NCI-H774 (cell line): ENCODE measurements at regions not wholly inside any gene's neighbourhood (a gene's known extent, or its start where the extent isn't known, plus 50 kb on each side); places are given as distances from the start of the nearest gene placed in this dataset.
"Not testable (repeated sequence)": the region's sequence is repeated elsewhere in the genome, so short reads cannot be mapped to it uniquely, and the experiment has no call there.

ENCODE experiments used
- DNase-seq: peaks from one replicate; lab custom pipeline; 2025; lab: John Stamatoyannopoulos, UW

DNA sequence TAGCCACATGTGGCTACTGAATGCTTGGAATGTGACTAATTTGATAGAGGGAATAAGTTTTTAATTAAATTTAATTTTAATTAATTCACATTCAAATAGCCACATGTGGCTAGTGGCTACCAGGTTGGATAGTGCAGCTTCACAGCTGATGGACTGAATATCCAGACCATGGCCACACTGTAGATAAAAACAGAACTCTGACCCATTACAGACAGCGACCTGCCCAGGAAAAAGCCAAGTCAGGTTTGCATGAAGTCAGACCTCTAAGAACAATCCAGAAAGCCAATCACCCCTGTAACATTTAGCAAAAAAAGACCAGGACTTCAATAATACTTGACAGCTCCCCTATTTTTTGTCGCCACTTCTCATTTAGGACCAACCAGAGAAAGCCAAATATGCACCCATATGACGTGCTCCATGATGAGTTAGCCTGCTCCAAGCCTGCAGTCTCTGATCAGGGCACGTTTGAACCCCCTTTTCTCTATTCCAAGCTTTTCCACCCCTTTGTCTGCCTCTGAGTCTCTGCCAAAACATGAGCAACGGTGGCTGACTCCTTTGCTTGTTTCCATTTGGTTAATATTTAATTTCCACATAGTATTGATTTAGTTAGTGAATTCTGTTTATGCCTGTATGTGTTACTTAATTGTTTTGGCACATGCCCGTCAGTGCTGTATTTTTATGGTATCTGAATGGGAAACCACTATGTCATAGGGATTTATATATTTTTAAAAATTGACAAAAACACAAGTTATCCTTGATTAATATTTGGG is 636.3 kb downstream of the UTRN start:
- no peak for DNase-seq

DNA sequence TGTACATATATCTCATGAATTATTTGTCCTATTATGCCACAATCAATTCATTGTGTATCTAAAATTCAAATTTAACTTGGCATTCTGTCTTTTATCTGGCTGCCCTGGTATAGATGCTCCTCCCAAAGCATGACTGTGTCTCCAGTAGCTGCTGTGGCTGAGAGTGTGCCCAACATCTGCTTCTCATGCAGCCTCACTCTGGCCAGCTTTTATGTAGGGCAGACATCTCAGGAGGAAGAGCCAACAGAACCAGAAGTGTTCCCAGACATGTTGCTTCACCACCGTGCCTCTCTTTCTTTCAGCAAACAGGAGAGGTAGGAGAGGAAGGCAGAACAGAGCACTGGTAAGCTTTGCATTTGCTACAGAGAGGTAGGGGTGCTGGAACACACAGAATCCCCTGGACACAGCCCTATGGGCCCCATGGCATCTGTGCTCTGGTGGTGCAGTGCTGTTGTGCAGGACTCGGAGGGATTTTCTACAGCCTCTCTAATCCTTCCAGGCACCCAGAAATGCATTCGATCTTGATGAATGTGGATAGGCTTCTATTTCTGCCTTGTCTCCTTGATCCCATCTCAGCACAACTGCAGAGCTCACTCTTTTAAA is 637.1 kb downstream of the UTRN start:
- no peak for DNase-seq

DNA sequence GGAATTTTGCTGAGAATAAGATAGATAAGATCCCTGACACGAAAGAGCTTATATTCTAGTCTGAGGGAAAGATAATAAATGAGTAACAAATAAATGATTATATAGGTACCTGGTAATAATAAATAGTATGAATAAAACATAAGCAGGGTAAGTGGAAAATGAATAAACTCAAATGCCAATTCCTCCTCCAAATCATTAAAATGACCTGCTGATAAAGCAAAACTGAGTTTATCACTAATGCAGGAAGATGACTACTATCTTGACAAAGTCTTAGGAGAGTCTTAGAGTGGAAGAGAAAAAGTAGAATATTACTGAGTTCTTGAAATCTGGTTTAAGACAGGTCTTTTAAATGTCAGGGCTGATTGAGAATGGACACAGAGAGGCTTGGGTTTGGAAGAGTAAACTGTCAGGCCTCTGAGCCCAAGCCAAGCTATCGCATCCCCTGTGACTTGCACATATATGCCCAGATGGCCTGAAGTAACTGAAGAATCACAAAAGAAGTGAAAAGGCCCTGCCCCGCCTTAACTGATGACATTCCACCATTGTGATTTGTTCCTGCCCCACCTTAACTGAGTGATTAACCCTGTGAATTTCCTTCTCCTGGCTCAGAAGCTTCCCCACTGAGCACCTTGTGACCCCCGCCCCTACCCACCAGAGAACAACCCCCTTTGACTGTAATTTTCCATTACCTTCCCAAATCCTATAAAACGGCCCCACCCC is 637.8 kb downstream of the UTRN start:
- DNase-seq: not testable (repeated sequence)

DNA sequence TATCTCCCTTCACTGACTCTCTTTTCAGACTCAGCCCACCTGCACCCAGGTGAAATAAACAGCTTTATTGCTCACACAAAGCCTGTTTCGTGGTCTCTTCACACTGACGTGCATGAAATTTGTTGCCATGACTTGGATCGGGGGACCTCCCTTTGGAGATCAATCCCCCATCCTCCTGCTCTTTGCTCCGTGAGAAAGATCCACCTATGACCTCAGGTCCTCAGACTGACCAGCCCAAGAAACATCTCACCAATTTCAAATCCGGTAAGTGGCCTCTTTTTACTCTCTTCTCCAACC is 638.3 kb downstream of the UTRN start:
- DNase-seq: not testable (repeated sequence)

DNA sequence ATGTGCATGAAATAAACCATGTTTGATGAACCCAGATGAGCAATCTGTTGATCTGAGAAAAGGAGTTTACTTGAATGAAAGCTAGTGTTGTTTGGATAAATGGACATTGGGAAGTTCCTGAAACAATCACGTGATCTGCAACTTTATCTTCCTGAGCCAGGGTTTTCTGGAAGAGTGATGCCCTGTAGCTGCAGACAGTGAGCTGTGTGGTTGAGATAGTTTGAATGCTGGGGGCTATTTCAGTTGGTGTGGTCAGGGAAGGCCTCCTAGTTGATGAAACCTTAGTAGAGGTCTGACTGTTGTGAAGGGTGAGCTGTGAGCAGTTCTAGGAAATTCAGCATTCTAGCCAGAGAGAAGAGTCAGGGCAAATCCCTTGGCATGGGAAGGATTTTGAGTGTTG is 643.7 kb downstream of the UTRN start:
- DNase-seq: no peak

DNA sequence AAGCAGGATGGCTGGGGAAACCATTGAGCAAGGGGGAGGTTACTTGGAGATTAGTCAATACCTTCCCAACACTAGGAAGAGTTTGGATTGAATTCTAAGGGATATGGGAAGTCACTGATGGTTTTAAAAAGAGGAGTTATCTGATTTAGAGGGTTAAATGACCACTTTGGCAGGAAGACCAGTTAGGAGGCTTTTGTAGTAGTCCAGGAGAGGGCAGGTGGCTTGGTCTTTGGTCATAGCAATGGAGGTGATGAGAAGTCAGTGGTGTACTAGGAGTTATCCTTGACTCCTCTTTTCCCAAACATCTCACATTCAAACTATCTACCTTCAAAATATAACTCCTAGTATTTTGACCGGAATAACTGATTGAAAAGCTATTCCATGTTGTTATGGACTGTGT is 644.1 kb downstream of the UTRN start:
- DNase-seq: no peak

DNA sequence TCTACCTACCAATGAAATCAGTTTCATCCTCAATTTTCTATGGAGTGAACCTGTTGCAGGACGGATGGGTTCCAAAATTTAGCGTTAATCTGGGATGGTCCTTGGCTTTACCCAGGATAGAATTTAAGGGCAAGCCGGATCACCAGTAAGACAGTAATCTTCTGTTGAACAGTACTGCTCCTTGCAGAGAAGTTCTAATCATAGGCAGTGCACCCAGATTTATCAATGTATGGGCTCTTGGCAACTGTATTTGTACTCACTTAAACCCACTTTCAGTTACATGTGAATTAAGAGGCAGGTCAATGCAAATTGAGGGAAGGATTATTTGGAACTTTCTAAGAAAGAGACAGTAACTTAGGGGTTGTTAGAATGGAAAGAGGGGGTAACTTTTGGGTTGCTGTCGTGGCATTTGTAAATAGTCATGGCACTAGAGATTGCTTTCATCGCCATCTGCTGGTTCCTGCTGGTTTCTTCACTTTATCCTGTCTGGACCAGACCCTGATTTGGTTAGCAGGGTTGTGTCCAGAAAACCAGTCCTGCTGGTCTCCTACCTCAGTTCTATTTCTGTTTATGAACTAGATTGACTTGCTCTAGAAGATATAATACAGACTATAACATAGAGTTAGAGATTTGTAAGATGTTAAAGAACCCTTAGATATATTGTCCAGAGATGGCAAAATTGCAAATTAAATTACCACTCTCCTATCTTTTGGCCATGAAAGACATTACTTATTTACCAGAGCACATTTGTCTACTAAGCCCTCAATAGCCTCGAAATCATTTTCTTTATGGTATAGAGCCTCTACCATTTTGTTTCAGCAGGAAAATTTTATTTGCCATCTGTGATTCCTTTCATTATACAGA is 646.3 kb downstream of the UTRN start:
- peak; percentile 51 for DNase-seq

DNA sequence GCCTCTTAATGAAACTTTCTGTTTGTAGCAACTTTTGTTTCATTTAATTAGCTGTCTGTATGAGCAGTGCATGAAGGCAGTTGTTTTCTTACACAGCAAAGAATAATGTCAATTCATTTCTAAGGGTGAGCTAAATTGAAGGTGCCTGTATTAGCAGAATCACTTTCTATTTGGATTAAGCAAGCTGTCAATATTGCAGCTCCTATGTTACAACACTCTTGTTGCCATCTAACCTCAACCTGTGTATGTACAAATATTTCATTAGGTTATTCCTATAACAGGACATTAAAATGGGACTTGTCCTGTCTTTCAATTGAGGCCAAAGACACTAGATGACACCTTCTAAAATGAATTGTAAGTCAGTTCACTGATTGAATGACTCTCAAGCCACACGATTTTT is 647.5 kb downstream of the UTRN start:
- DNase-seq: no peak

DNA sequence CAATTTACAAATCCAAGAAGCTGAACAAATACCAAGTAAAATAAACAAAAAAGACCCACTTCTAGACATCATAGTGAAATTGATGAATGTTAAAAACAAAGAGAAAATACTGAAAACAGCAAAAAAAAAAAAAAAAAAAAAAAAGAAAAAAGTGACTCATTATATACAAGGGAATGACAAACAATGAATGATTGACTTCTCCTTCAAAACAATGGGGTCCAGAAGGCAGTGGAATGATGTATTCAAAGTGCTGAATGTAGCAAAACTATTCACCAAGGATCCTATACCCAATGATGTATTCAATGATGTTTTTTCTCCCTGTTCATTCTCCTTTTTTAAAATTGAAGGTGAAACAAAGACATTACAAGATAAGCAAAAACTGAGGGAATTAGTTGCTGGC is 650.0 kb downstream of the UTRN start:
- no peak for DNase-seq

DNA sequence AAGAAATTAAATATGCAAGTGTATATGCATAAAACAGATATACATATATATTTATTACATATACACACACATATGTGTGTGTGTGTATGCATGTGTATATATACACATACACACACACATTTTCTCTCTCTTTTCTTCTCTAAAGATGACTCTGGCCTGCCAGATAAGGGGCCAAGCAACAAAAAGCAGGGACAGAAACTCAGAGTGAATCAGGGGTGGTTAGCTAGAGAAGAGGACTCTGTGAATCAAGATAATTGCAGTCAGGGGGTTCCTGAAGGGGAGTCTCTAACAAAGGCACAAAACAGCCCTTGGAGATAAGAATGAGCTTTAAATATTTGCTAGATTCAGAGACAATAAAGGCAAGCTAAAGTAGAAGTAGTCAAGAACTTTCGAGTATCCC is 650.5 kb downstream of the UTRN start:
- DNase-seq: no peak

DNA sequence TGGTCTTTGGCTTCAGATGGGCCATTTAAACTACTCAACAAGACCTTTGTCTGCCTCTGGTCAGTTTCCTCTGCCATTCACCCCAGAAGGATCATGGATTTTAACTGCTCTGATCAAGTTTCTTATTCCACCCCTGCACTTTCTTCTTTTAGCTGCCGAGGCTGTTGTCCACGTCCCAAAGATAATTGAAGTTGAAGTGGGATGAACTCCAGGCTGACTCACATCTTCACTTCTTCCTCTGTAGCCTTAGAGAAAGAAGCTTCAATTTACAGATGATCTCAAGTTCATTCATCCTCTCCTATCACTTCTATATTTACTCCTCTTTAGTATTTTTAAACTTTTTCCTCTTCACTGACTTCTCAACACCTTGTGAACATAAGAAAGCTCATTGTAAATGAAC is 651.6 kb downstream of the UTRN start:
- no peak for DNase-seq

DNA sequence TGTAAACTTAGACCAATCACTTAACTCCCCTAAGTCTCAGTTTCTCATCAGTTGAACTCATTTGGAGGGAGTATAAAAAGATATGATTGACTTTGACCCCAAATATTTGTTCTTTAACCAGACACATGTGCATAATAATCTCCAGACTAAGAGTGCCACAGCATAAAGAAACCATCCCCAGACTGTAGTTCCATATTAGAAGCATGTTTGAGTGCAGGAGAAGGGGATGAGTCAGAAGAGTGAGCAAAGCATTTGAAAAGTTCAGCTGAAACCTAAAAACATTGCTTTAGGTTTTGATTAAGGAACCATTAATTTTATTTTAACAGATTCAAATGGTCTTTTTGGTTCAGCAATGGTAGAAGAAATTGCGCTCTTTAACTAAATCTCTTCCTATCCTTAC is 654.8 kb downstream of the UTRN start:
- DNase-seq: no peak

DNA sequence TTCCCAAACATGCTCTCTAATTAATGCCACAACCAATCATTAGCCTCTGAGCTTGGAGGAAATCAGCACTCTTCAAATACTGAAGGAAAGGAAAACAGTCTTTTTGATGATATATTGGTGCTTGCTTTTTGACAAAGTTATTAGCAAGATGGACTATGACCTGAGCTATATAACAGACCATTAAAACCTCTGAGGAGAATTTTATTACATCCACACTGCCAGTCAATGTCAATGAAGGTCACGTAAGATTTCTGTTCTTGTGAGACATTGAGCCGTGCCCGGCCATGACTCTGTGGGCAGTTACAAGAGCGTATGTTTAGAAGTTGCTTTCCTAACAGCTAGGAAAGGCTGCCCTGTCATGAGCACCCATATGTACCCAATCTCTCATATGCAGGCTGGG is 659.0 kb downstream of the UTRN start:
- DNase-seq: no peak

DNA sequence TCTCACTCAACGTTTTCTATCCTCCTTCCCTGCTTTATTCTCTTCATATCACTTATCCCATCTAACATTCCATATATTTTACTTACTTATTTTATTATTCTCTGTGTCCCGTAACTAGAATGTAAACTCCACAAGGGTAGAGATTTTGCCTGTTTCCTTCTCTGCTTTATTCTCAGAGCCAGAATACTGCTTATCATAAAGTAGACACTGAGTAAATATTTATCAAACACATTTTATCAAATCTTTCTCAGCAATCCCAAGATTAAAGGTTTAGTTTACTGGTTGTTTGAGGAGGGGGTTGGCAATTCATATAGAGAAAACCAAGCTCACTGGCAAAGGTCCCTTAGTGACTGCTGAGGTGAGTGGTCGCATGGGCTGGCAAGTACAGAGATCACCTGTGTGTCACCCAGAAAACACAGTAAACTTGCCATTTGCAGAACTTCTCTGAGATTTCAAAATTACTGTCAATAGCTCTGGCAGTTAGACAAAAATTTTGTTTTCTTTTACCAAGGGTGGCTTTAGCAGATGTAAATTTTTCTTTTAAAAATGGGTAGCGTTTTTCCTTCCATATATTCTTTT is 662.4 kb downstream of the UTRN start:
- no peak for DNase-seq

DNA sequence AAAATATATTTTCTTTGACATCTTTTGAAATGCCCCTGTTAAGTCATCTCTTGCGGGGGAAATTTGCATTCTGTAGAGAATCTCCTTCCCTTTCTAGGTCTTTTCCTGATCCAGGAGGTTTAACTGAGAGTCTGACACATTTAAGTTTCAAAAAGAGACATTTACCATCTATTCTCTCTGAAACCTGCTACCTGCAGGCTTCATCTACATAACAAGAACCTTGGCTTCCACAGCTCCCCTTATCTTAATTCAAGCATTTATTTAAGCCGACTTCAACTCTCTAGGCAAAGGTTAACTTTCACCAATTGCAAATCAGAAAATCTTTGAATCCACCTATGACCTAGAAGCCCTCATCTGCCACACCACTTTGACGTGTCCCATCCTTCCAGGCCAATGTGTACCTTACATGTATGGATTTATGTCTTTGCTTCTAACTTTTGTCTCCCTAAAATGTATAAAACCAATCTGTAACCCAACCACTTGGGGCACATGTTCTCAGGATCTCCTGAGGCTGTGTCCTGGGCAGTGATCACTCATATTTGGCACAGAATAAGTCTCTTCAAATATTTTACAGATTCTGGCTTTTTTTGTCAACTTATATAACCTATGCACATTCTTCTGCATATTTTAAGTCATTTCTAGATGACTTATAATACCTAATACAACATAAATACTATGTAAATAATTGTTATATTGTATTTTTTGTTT is 666.7 kb downstream of the UTRN start:
- no peak for DNase-seq

DNA sequence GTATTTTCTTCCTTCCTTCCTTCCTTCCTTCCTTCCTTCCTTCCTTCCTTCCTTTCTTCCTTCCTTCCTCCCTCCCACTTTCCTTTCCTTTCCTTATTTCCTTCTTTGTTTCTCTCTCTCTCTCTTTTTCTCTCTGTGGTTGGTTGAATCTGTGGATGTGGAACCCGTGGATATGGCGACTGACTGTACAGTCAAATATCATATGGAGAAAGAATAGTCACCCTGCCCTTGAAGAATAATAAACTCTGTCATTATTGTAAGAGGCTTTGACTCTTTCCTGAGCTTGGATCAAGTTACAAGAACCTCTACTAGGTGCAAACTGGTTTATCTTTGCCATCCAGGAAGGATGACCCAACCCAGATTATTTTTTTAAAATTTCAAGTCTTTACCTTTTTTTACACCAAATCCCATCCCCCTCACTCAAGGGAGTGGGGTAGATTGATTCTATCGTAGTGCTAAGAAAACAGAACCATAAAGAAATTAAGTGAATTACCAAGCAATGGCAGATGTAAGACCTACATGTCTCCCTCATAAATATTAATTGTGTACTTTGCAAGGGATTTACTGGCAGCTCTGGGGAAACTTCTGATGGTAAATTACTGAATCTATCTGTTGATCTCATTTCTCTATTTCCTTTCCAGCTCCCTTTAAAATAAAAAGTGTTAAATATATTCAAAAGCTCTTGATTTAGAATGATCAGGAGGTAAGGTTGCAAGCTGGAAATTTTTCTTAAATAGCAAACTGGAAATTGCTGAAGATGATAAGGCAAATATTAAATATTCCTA is 667.5 kb downstream of the UTRN start:
- DNase-seq: no peak

DNA sequence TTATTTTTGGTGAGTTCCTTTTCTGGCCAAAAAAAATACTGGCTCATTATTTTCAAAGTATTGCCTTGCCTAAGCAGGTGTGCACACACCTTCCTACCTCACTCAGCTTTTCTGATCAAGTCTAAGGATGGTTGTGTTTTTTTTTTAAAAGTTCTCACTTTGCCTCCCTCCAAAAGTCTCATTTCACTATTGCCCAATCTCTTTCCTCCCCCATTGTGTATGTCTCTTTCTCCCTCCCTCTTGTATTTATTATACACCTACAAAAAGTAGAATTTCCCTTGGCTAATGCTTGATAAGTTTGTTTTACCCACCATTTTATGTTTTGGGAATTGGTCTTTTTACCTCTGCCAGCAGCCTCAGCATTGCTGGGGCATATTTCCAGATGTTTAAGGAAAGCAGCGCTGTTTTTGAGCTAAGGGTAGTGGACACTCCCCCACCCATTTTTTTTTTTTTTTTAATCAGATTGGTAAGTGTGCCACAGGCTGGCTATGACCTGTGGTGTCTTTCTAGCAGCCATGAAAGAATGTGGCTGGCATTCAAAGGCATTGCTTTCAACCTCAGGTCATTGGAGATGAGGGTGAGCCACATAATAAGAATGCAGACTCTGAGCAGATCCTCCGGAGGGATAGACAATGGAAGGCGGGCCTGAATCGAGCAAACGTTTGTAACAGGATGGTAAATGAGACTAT is 668.6 kb downstream of the UTRN start:
- no peak for DNase-seq

DNA sequence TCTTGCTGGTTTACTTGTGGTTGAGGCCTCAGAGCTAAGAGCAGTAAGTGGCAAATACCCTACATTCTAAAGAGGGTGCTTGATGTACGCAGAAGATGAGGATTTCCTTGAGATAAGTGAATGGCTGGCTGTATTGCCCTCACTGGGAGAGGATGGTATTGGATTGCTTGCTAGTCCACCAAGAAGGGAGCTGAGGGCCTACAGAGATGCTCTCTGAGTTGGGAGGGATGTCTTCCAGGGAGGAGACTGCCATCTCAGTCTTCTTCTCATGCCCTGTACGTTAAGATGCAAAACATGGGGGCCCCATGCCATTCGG is 669.1 kb downstream of the UTRN start:
- no peak for DNase-seq

DNA sequence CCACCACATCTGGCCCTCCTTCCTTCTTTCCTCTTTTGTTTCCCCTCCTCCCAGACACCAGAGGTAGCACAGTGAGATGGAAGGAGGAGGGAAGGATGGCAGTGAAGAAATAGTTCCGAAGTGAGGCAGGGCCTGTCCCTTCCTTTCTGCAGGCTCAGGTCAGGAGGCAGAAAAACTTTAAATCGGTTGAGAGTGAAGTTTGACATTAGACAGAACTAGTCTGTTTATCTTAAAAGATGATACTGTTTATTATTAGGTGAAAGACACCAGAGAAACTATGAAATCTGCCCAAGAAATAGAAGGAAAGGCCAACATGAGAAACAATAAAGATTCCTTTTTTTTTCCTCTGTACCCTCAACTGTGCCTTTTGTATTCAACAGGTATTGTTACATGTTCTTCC is 670.3 kb downstream of the UTRN start:
- DNase-seq: no peak

DNA sequence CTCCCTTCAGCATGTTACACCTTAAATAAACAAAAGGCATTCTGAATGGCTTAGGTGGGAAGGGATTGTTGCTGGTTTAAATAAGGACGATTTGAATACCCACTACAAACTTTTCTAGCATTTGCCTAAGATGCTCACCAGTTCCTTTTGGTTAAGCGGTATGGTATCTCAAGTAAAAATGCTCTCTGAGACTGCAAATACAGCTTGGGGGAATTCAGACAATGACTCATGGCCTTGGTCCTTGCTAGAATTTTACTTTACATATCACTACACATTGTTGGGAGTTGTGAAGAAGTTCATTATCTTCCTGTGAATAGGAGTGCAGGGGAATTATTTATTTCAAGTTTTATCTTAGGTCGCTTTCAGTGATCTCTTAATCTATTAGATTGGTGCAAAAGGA is 670.7 kb downstream of the UTRN start:
- no peak for DNase-seq
